ENCODE measurements at regions not wholly inside any gene's neighbourhood (a gene's known extent, or its start where the extent isn't known, plus 50 kb on each side); places are given as distances from the start of the nearest gene placed in this dataset.

GRCh38 chr14:84197704-84198103 lies 1332.2 kb upstream of the FLRT2 start:
- no peaks in the 10 kb centered on the region for H3K4me1 Mint-ChIP-seq
- no peak overlapping the region for H3K4me3 Mint-ChIP-seq
- ChIA-PET POLR2A (no interaction called here), CTCF (no interaction called here)
- intact Hi-C loops (cut with micrococcal nuclease) = no loop called here
- Histone ChIP-seq H3K4me3 (ENCODE audit: low read length) (no peak overlapping the region), H3K36me3 (ENCODE audit: control insufficient read depth in 2 of 3, insufficient read depth in 3 of 3, low read length in 3 of 3) (no peaks in the 10 kb centered on the region), H3K9me3 (ENCODE audit: control insufficient read depth in 2 of 3, low read length in 3 of 3) (no peaks in the 10 kb centered on the region), H3K4me1 (ENCODE audit: control insufficient read depth in 2 of 2, insufficient read depth in 2 of 2, low read length in 2 of 2) (no peaks in the 10 kb centered on the region), H3K27ac (ENCODE audit: low read depth, low read length) (no peak overlapping the region), H3K27me3 (ENCODE audit: control insufficient read depth in 2 of 2, insufficient read depth in 2 of 2, low read length in 2 of 2) (no peaks in the 10 kb centered on the region)
- no peaks in the 10 kb centered on the region for H3K27me3 Mint-ChIP-seq
- H3K36me3 Mint-ChIP-seq = no peaks in the 10 kb centered on the region
- ATAC-seq (no peak), DNase-seq (no peak)
- no peak overlapping the region for H3K27ac Mint-ChIP-seq
- H3K9me3 Mint-ChIP-seq = peaks cover 1 to 26% (median 11%) of the 10 kb centered on the region in 11 donors

- no peak overlapping the region for H3K27ac ChIP-seq (ENCODE audit: low read depth, low read length)
- CTCF ChIA-PET = no interaction called here
- H3K9me3 Mint-ChIP-seq = peaks cover 0 to 19% (median 6%) of the 10 kb centered on the region in 11 donors
- no peaks in the 10 kb centered on the region for H3K36me3 ChIP-seq (ENCODE audit: control insufficient read depth in 2 of 3, insufficient read depth in 3 of 3, low read length in 3 of 3)
- H3K4me1 Mint-ChIP-seq = no peaks in the 10 kb centered on the region
- intact Hi-C loops (cut with micrococcal nuclease) = no loop called here
- no peak overlapping the region for H3K4me3 ChIP-seq (ENCODE audit: low read length)
- H3K27me3 ChIP-seq (ENCODE audit: control insufficient read depth in 2 of 2, insufficient read depth in 2 of 2, low read length in 2 of 2) = no peaks in the 10 kb centered on the region
- no peak for DNase-seq
- POLR2A ChIA-PET = no interaction called here
- ATAC-seq = no peak
- peaks cover 0 to 4% (median 0%) of the 10 kb centered on the region in 5 donors for H3K36me3 Mint-ChIP-seq
- no peaks in the 10 kb centered on the region for H3K9me3 ChIP-seq (ENCODE audit: control insufficient read depth in 2 of 3, low read length in 3 of 3)
- H3K4me1 ChIP-seq (ENCODE audit: control insufficient read depth in 2 of 2, insufficient read depth in 2 of 2, low read length in 2 of 2) = no peaks in the 10 kb centered on the region
- no peak overlapping the region for H3K27ac Mint-ChIP-seq
- no peak overlapping the region for H3K4me3 Mint-ChIP-seq
- no peaks in the 10 kb centered on the region for H3K27me3 Mint-ChIP-seq
Observed at GRCh38 chr14:84202486-84202885, 1327.5 kb upstream of the FLRT2 start.

- no peaks in the 10 kb centered on the region for H3K4me1 Mint-ChIP-seq
- intact Hi-C loops (cut with micrococcal nuclease) = no loop called here
- Histone ChIP-seq H3K4me3 (ENCODE audit: low read length) (no peak overlapping the region), H3K27ac (ENCODE audit: low read depth, low read length) (no peak overlapping the region), H3K36me3 (ENCODE audit: control insufficient read depth in 2 of 3, insufficient read depth in 3 of 3, low read length in 3 of 3) (no peaks in the 10 kb centered on the region), H3K9me3 (ENCODE audit: control insufficient read depth in 2 of 3, low read length in 3 of 3) (no peaks in the 10 kb centered on the region), H3K27me3 (ENCODE audit: control insufficient read depth in 2 of 2, insufficient read depth in 2 of 2, low read length in 2 of 2) (no peaks in the 10 kb centered on the region), H3K4me1 (ENCODE audit: control insufficient read depth in 2 of 2, insufficient read depth in 2 of 2, low read length in 2 of 2) (no peaks in the 10 kb centered on the region)
- ChIA-PET POLR2A (no interaction called here), CTCF (no interaction called here)
- DNase-seq (no peak), ATAC-seq (no peak)
- H3K4me3 Mint-ChIP-seq = no peak overlapping the region
- no peaks in the 10 kb centered on the region for H3K27me3 Mint-ChIP-seq
- peaks cover 0 to 4% (median 0%) of the 10 kb centered on the region in 5 donors for H3K36me3 Mint-ChIP-seq
- no peak overlapping the region for H3K27ac Mint-ChIP-seq
- peaks cover 0 to 25% (median 6%) of the 10 kb centered on the region in 11 donors for H3K9me3 Mint-ChIP-seq
Observed at GRCh38 chr14:84203896-84204295, 1326.0 kb upstream of the FLRT2 start.

GRCh38 chr14:84208451-84208850 lies 1321.5 kb upstream of the FLRT2 start:
- CTCF ChIA-PET = no interaction called here
- intact Hi-C loops (cut with micrococcal nuclease) = no loop called here

GRCh38 chr14:84209031-84209430 lies 1320.9 kb upstream of the FLRT2 start:
- Mint-ChIP-seq H3K4me3 (no peak overlapping the region), H3K4me1 (no peaks in the 10 kb centered on the region), H3K27ac (no peak overlapping the region), H3K27me3 (no peaks in the 10 kb centered on the region), H3K9me3 (peaks cover 0 to 25% (median 10%) of the 10 kb centered on the region in 11 donors), H3K36me3 (peaks cover 0 to 4% (median 0%) of the 10 kb centered on the region in 5 donors)
- no peak overlapping the region for H3K4me3 ChIP-seq (ENCODE audit: low read length)
- ChIA-PET CTCF (no interaction called here), POLR2A (no interaction called here)
- H3K9me3 ChIP-seq (ENCODE audit: control insufficient read depth in 2 of 3, low read length in 3 of 3) = no peaks in the 10 kb centered on the region
- intact Hi-C loops (cut with micrococcal nuclease) = no loop called here
- H3K27ac ChIP-seq (ENCODE audit: low read depth, low read length) = no peak overlapping the region
- no peak for DNase-seq
- H3K36me3 ChIP-seq (ENCODE audit: control insufficient read depth in 2 of 3, insufficient read depth in 3 of 3, low read length in 3 of 3) = no peaks in the 10 kb centered on the region
- no peak for ATAC-seq
- no peaks in the 10 kb centered on the region for H3K27me3 ChIP-seq (ENCODE audit: control insufficient read depth in 2 of 2, insufficient read depth in 2 of 2, low read length in 2 of 2)
- H3K4me1 ChIP-seq (ENCODE audit: control insufficient read depth in 2 of 2, insufficient read depth in 2 of 2, low read length in 2 of 2) = no peaks in the 10 kb centered on the region

More at GRCh38 chr14:84208451-84208850, 1321.5 kb upstream of the FLRT2 start:
- H3K36me3 Mint-ChIP-seq = peaks cover 0 to 4% (median 0%) of the 10 kb centered on the region in 5 donors
- POLR2A ChIA-PET = no interaction called here
- DNase-seq = no peak
- Histone ChIP-seq H3K27ac (ENCODE audit: low read depth, low read length) (no peak overlapping the region), H3K4me3 (ENCODE audit: low read length) (no peak overlapping the region), H3K27me3 (ENCODE audit: control insufficient read depth in 2 of 2, insufficient read depth in 2 of 2, low read length in 2 of 2) (no peaks in the 10 kb centered on the region), H3K4me1 (ENCODE audit: control insufficient read depth in 2 of 2, insufficient read depth in 2 of 2, low read length in 2 of 2) (no peaks in the 10 kb centered on the region), H3K9me3 (ENCODE audit: control insufficient read depth in 2 of 3, low read length in 3 of 3) (no peaks in the 10 kb centered on the region), H3K36me3 (ENCODE audit: control insufficient read depth in 2 of 3, insufficient read depth in 3 of 3, low read length in 3 of 3) (no peaks in the 10 kb centered on the region)
- no peaks in the 10 kb centered on the region for H3K27me3 Mint-ChIP-seq
- H3K9me3 Mint-ChIP-seq = peaks cover 0 to 25% (median 10%) of the 10 kb centered on the region in 11 donors
- H3K4me1 Mint-ChIP-seq = no peaks in the 10 kb centered on the region
- no peak for ATAC-seq
- H3K27ac Mint-ChIP-seq = no peak overlapping the region
- H3K4me3 Mint-ChIP-seq = no peak overlapping the region

- intact Hi-C loops (cut with micrococcal nuclease) = no loop called here
- Histone ChIP-seq H3K4me1 (ENCODE audit: control insufficient read depth in 2 of 2, insufficient read depth in 2 of 2, low read length in 2 of 2) (no peaks in the 10 kb centered on the region), H3K27ac (ENCODE audit: low read depth, low read length) (no peak overlapping the region), H3K36me3 (ENCODE audit: control insufficient read depth in 2 of 3, insufficient read depth in 3 of 3, low read length in 3 of 3) (no peaks in the 10 kb centered on the region), H3K27me3 (ENCODE audit: control insufficient read depth in 2 of 2, insufficient read depth in 2 of 2, low read length in 2 of 2) (no peaks in the 10 kb centered on the region), H3K4me3 (ENCODE audit: low read length) (no peak overlapping the region), H3K9me3 (ENCODE audit: control insufficient read depth in 2 of 3, low read length in 3 of 3) (peaks cover 0 to 5% (median 0%) of the 10 kb centered on the region in 3 experiments)
- no peak for DNase-seq
- no peak overlapping the region for H3K27ac Mint-ChIP-seq
- CTCF ChIA-PET = no interaction called here
- no peaks in the 10 kb centered on the region for H3K27me3 Mint-ChIP-seq
- peaks cover 0 to 1% (median 0%) of the 10 kb centered on the region in 5 donors for H3K36me3 Mint-ChIP-seq
- POLR2A ChIA-PET = no interaction called here
- H3K9me3 Mint-ChIP-seq = peaks cover 4 to 27% (median 14%) of the 10 kb centered on the region in 11 donors
- H3K4me1 Mint-ChIP-seq = peaks cover 0 to 2% (median 0%) of the 10 kb centered on the region in 7 donors
- no peak for ATAC-seq
- no peak overlapping the region for H3K4me3 Mint-ChIP-seq
Observed at GRCh38 chr14:84217066-84217465, 1312.9 kb upstream of the FLRT2 start.

GRCh38 chr14:84225268-84225667 lies 1304.7 kb upstream of the FLRT2 start:
- Histone ChIP-seq H3K27ac (ENCODE audit: low read depth, low read length) (no peak overlapping the region), H3K9me3 (ENCODE audit: control insufficient read depth in 2 of 3, low read length in 3 of 3) (no peaks in the 10 kb centered on the region), H3K36me3 (ENCODE audit: control insufficient read depth in 2 of 3, insufficient read depth in 3 of 3, low read length in 3 of 3) (no peaks in the 10 kb centered on the region), H3K27me3 (ENCODE audit: control insufficient read depth in 2 of 2, insufficient read depth in 2 of 2, low read length in 2 of 2) (no peaks in the 10 kb centered on the region), H3K4me3 (ENCODE audit: low read length) (no peak overlapping the region), H3K4me1 (ENCODE audit: control insufficient read depth in 2 of 2, insufficient read depth in 2 of 2, low read length in 2 of 2) (no peaks in the 10 kb centered on the region)
- ChIA-PET CTCF (no interaction called here), POLR2A (no interaction called here)
- H3K27ac Mint-ChIP-seq = no peak overlapping the region
- ATAC-seq (no peak), DNase-seq (no peak)
- peaks cover 0 to 14% (median 7%) of the 10 kb centered on the region in 11 donors for H3K9me3 Mint-ChIP-seq
- intact Hi-C loops (cut with micrococcal nuclease) = no loop called here
- no peak overlapping the region for H3K4me3 Mint-ChIP-seq
- no peaks in the 10 kb centered on the region for H3K4me1 Mint-ChIP-seq
- H3K27me3 Mint-ChIP-seq = no peaks in the 10 kb centered on the region
- H3K36me3 Mint-ChIP-seq = peaks cover 0 to 1% (median 0%) of the 10 kb centered on the region in 5 donors

Data from naive thymus-derived CD4-positive, alpha-beta T cell (primary cell).